ENCODE measurements at regions not wholly inside any gene's neighbourhood (a gene's known extent, or its start where the extent isn't known, plus 50 kb on each side); places are given as distances from the start of the nearest gene placed in this dataset.

GRCh38 chr18:28288784-28289183, 111.9 kb upstream of the CDH2 start:
- Histone ChIP-seq H2AFZ (ENCODE audit: low read length) (no peak overlapping the region), H3K4me3 (ENCODE audit: extremely low read depth in 1 of 4, insufficient read depth in 2 of 4, low read depth in 3 of 4, low read length in 4 of 4) (no peak overlapping the region), H3K9me3 (ENCODE audit: insufficient read depth in 2 of 2, low read depth in 1 of 2, low read length in 1 of 2) (0 out of 4 replicates have a peak, but pooled peaks cover 0 to 2% of the 10 kb centered on the region in 2 experiments), H3K27ac (ENCODE audit: low read depth, low read length) (no peak overlapping the region), H3K79me1 (ENCODE audit: low read depth, low read length) (no peaks in the 10 kb centered on the region), H3K36me3 (ENCODE audit: control insufficient read depth in 2 of 4, insufficient read depth in 4 of 4, low read length in 3 of 4) (no peaks in the 10 kb centered on the region), H3K23me2 (ENCODE audit: low read depth, low read length) (no peaks in the 10 kb centered on the region), H2BK5ac (ENCODE audit: low read depth, low read length) (no peak overlapping the region), H4K91ac (replicated peaks; ENCODE audit: insufficient read length, low read length) (no peak overlapping the region), H2BK20ac (ENCODE audit: low read length) (no peak overlapping the region), H2AK5ac (ENCODE audit: low read depth, low read length) (no peak overlapping the region), H2BK120ac (replicated peaks; ENCODE audit: low read depth, low read length) (no peak overlapping the region), H2BK15ac (ENCODE audit: low read length) (no peak overlapping the region), H4K20me1 (replicated peaks in 1 of 2; ENCODE audit: control insufficient read depth in 1 of 2, insufficient read depth in 2 of 2, low read length in 2 of 2) (no peaks in the 10 kb centered on the region), H3K27me3 (replicated peaks in 1 of 4; ENCODE audit: control insufficient read depth in 3 of 4, extremely low read depth in 1 of 4, insufficient read depth in 3 of 4, low read length in 3 of 4) (peaks cover 9 to 20% (median 18%) of the 10 kb centered on the region in 4 experiments; a peak in 5 of 7 replicates), H3K79me2 (ENCODE audit: control insufficient read depth in 1 of 2, insufficient read depth in 2 of 2, low read length in 2 of 2) (no peaks in the 10 kb centered on the region), H4K5ac (ENCODE audit: insufficient read length, low read depth, low read length) (no peak overlapping the region), H3K14ac (ENCODE audit: insufficient read length) (no peak overlapping the region), H3K4ac (replicated peaks; ENCODE audit: insufficient read length, low read depth, low read length) (no peak overlapping the region), H3K18ac (ENCODE audit: extremely low read depth, low read length) (no peak overlapping the region), H3K4me2 (ENCODE audit: insufficient read depth in 1 of 2, low read depth in 2 of 2, low read length in 2 of 2) (no peak overlapping the region), H2BK12ac (ENCODE audit: low read depth, low read length) (no peak overlapping the region), H3K56ac (replicated peaks; ENCODE audit: insufficient read length, low read depth, low read length) (no peak overlapping the region), H3K9ac (replicated peaks in 1 of 4; ENCODE audit: extremely low read depth in 1 of 4, low read depth in 3 of 4, low read length in 3 of 4) (no peak overlapping the region), H4K8ac (ENCODE audit: extremely low read depth, insufficient read depth, low read length) (no peak overlapping the region), H3K4me1 (replicated peaks in 1 of 4; ENCODE audit: control insufficient read depth in 3 of 4, insufficient read depth in 4 of 4, low read length in 3 of 4) (peaks cover 0 to 3% (median 0%) of the 10 kb centered on the region in 4 experiments; a peak in 1 of 7 replicates), H3K23ac (ENCODE audit: insufficient read length) (no peak overlapping the region)
- ChIA-PET CTCF (ENCODE audit: partially characterized antibody) (no interaction called here), POLR2A (ENCODE audit: partially characterized antibody) (no interaction called here)
- no peak for DNase-seq (ENCODE audit: low read depth in 1 of 2, low spot score in 2 of 2)
- no peak for TF ChIP-seq CBX5 (IDR thresholded peaks at IDR 0.05; ENCODE audit: low read depth, low read length)
- FAIRE-seq, result no peak
- WGBS, 2 experiments (ENCODE audit: extremely low coverage in 1 of 2, insufficient coverage in 1 of 2, insufficient read length in 1 of 2, insufficient replicate concordance in 2 of 2, low coverage in 1 of 2, low lambda C conversion rate in 2 of 2, missing lambda C conversion rate in 1 of 2), result 93% methylated on average over 5 of the region's 5 CpGs; no CpG with 5 or more reads in 1 of the 2 experiments
